Kasumi-1 (cell line): ENCODE measurements at regions not wholly inside any gene's neighbourhood (a gene's known extent, or its start where the extent isn't known, plus 50 kb on each side); places are given as distances from the start of the nearest gene placed in this dataset.
A peak's percentile ranks its signal among the peaks of the same experiment; 100 is the strongest.

Source experiments
- DNase-seq, 2 experiments: peaks; one replicate each; lab custom pipeline; 2025; lab: John Stamatoyannopoulos, UW

DNA sequence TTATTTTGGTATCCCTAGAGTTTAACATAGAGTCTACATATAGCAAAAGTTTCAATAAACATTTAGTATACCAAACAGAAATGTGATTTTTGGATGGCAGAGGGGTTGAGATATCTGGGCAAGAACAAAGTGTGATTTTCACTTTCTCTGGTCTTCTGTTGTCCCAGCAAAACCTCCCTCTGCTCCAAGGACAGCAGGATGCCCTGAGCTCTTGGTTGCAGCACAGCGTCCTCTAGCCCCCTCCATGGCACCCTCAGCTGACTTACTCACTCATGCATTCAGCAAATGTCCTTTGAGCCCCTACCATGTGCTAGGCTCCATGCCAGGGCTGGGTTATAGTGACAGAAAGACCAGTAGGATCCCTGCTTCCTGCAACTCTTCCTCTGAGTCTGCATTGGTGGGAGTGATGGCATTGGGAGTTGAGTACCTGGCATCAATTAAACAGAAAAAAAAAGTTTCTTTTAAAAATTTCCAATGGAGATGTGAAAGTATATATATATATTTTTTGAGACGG is 104.8 kb upstream of the UBL3 start:
- DNase-seq = no peak

DNA sequence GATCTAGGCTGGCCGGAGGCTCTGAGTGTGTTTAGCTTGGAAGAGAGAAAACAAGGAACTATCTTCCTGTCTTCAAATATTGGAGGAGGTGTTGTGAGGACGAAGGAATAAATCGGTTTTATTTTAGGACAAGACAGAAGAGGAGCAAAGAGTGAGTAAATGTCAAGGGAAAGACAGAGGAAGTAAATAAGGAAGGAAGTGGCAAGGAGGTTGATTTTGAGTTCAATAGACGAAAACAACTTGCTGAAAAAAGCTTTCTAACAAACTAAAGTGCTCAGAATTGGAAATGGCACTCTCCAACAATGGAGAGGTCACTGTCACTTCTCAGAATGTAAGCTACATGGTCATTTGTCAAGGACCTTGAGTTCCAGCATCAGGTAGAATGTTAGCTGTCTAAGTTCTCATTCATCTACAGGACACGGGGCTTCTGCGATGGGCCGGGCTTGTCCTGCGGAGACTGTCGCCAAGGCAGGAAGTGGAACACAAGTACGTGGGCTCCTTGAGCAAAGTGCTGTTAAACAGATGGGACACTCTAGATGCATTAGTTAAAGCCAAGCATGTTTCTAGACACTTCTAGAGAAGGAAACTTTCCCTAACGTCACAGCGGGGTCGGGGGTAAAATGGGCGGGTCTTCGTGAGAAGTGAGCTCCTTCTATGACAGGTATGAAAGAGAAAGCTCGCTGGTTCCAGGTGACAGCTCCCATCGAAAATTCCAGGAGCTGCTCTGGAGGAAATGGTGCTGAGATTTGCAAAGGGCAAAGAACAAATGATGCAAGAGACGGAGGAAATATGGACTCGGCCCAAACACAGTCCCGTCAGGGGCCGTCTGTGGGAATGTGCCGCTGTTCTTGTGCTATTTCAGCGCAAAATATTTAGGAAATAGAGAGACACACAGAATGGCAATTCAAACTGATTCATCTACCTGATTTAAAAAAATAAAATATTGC is 103.9 kb upstream of the UBL3 start:
- DNase-seq = no peak

DNA sequence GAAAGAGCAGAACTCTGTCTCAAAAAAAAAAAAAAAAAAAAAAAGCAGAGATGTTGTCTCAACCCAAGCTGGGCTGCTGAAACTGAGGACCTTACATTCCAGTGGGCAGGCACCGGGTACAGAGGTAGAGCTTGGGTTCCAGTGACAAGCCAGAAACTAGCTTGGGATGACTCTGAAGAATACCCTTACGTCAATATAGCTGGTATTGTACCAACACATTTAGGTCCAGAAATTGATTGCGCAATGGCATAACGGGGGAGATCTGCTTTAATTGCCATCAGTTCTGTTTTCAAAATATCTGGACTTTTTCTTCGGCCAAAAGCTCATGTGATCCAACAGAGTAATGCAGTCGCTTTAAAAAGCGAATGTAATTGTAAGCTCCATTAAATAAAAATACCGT is 103.1 kb upstream of the UBL3 start:
- no peak for DNase-seq

DNA sequence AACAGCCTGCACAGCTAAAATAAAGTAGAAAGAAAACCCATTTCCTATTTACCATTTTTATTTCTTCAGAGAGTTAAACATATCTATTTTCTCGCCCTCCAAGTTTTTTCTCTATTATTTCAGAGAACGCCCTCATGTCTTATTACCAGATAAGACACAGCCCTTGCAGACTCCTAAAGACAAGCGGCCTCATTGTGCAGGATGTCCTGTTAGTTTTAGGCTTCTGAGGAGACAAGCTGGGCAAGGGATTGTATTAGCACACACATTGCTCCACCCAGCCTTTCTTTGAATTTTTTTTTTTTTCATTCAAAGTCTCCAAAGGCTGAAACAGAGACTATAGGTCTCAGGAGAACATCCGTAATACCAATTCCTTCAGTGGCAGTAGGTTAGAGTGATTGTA is 101.8 kb upstream of the UBL3 start:
- no peak for DNase-seq

DNA sequence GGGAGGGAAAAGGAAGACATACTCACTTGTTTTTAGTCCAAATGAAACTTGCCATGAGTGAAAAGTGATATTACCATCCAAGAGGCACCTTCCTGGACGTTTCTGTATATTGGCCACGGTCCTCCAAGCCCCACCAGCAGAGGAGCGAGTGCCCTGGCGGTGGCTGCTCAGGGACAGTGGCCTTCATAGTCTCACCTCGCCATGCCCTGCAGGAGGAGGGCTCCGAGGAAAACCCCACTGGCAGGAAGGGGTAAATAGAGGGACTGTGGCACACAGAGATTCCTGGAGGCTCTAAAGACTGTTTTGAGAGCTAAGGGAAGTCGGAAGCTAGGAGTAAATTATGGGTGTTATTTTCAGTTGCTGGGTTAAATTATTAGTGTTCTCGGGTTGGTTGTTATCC is 98.4 kb upstream of the UBL3 start:
- DNase-seq = no peak

DNA sequence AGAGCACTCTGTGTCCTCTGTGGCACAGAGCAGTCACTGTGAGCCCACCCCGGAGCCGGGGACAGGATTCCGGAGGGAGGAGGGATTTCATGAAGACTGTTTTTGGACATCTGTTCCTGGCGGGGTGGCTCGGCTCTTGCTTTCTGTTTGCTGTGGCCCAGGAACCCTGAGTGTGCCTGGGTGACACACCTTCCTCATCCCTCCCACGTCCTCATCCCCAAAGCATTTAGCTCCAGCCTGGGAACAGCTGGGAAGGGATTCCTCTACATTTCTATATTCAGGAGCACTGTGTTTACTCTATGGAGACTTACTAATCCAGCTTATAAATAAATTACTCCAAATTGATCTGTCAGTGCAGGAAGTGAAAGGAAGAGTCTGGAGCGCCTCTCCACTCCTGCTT is 97.8 kb upstream of the UBL3 start:
- no peak for DNase-seq

DNA sequence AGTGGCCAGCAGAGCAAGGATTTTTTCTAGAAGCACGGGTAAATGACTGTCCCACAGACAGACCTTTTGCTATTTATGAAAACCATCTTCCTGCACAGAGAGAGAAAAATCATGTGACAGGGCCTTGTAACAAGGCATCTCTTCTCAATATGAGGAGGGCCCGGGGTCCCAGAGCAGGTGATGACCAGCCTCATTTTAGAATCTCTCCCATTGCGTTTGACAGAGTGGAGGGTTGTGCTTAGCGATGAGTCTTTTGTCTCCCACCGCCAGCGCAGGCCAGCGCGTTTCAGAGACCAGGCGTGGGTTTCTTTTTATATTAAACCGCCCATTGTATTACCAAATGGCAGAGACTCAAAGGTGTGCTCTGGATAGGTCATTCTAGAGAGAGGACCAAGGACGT is 97.4 kb upstream of the UBL3 start:
- DNase-seq = no peak

DNA sequence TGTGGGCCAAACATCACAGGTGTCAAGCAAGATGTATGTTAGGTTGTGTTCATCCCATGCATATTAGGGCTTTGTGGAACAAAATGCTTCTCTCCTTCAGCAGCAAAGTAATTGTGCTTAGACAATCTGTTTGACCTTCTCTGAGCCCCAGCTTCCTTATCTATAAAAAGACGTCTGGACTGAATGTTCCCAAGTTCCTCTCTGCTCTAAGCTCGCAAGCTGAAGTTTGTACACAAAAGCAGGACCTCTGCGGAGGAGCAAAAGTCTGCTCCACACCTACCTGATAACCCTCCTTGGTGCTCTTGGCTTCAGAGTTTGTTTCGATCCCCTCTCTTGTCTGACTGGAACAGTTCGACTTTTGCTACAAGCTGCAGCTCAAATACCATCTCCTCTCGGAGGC is 95.7 kb upstream of the UBL3 start:
- DNase-seq = no peak

DNA sequence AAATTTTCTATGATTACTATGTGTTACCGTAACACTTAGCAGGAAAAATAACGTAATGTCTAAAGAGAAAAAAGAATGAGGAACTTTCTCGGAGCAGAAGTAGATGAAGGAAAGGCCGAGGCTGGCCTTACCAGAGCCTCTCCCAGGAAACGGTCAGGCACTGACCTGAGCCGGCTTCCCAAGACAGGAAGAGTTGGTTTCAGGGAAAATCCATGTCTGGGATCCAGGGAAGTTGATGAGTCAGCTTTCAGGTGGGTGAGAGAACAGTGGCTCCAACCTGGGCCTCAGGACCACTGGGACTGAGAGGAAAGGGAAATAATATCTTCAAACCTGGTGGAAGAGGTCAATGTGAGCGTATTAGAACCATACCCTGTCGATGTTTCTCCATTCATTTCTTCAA is 93.3 kb upstream of the UBL3 start:
- DNase-seq = no peak

DNA sequence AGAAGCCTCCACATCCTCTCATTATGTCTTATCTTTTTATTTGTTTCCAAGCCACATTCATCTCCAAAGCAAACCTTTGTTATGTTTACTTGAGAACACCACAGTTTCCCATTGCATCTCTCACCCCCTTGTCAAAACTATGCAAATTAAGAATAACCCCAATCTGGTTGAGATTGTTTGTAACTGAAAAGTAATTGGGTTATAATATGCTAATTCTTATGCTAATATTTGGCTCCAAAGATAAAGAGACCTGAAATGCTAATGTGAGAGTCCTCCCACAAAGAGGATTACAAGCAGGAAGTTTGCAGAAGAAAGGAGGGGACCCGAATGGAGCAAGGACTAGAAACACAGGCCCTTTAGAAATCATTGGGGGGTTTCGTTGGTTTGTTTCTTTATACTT is 92.9 kb upstream of the UBL3 start:
- DNase-seq = no peak

DNA sequence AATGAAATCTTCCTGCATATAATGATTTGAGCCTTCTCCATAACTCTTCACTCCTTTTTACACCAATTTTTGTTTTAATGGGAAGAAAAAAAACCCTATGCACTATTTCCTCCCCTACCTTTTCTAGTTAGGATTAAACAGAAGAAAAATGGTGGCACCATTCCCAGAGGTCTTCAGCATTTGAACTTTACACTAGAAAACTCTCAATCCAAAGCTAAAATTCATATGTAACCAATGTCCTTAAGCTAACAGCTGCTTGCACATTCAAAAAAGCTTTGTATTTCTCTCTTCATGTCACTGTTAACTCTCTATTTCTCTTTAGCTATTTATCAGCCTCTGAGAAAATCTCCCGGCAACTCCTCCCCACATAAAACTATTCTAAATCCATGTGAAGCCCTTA is 90.3 kb upstream of the UBL3 start:
- no peak for DNase-seq

DNA sequence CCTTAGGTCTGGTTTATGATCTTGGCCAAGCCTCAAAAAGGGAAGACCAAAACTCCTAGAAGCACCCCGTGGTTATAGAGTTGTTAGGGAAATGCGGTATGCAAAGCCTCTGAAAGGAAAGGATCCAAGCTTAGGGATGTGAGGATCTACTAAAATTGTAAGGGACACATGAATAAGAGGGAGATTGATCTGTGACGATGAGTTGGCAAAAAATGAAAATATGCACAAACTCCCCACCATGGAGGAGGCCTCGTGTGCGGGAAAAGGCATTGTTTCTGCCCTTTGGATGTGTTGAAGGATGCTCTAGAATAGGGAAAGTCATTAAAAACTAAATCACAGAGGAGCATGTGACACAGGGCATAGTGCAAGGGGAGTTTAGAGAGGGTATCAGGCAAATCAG is 88.7 kb upstream of the UBL3 start:
- no peak for DNase-seq

DNA sequence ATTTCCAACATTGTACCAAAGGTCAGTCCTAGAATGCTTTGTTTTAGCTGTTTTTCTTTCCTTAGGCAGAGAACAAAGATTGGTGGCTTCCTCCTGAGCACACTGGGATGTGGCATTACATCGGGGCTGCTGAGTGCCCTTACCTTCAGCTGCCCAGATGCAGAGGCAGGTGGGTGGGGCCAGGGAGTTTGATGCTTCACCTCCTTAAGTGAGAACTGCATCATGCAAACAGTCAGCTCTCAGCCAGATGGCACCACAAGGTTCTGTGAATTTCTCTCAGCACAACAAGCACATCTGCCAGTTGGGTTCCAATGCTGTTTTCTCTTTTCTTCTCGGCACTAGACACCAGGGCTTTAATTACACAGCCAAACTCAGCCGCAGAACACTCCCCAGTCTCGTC is 87.4 kb upstream of the UBL3 start:
- DNase-seq = no peak

DNA sequence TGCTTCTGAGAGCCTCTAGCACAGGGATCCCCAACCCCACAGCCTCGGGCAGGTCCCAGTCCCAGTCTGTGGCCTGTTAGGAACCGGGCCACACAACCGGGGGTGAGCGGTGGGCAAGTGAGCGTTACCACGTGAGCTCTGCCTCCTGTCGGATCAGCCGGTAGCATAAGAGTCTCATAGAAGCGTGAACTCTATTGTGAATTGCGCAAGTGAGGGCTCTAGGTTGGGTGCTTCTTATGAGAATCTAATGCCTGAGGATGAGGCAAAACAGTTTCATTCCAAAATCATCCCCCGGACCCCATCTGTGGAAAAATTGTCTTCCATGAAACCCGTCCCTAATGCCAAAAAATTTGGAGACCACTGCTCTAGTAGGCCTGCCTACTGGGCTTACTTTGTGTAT is 87.0 kb upstream of the UBL3 start:
- DNase-seq = no peak

DNA sequence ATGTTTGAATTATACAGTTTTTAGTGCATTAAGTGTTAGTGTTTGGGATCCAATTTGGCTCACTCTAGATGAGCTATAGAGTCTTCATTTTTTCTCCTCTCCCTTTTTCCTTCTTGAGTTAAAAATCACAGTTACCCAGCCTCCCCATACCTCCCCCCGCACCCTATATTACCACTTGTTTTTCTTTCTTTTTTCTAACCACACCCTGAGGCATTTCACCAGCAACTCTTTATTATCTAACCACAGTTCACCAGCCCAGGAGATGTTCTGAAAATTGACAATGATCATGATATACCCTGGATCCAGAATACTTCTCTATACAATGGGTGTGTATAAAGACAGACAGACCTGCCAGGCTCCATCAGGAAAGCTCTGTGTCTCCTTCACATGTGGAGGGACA is 86.5 kb upstream of the UBL3 start:
- no peak for DNase-seq

DNA sequence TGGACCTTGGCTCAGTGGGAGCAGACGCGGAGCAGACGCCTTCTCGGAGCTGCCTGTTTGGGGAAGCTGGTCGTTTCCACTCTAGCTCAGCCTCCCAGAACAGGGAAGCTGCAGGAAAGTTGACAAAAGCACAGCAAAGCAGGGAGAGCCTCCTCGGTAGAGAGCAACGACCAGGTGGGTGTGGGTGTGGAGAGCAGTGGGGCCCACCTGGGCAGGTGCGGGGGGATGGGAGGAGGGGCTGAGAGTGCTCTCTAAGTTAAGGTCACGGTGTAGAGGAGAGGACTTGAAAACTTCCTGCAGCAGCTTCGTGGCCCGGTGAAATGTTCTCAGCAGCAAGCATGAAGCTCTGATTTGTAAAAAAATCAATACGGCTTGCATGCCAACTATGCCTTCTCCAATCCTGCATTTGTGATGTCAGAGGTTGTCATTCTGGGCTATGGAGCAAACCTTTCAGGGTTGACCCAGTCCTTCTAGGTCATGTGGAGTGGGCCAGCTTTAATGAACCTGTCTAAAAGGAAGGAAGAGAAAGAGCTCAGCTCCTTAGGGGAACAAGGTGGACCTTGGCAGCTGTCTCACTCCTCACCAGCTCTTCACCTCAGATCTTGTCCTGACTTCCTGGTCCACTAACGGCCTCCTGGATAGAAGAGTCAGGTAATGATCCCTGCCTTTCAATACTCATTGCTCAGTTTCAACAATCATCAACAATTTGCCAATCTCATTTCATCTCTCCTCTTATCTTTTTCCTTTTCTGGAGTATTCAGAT is 85.8 kb upstream of the UBL3 start:
- DNase-seq = peak in 1 of 2 experiments; percentile 19

DNA sequence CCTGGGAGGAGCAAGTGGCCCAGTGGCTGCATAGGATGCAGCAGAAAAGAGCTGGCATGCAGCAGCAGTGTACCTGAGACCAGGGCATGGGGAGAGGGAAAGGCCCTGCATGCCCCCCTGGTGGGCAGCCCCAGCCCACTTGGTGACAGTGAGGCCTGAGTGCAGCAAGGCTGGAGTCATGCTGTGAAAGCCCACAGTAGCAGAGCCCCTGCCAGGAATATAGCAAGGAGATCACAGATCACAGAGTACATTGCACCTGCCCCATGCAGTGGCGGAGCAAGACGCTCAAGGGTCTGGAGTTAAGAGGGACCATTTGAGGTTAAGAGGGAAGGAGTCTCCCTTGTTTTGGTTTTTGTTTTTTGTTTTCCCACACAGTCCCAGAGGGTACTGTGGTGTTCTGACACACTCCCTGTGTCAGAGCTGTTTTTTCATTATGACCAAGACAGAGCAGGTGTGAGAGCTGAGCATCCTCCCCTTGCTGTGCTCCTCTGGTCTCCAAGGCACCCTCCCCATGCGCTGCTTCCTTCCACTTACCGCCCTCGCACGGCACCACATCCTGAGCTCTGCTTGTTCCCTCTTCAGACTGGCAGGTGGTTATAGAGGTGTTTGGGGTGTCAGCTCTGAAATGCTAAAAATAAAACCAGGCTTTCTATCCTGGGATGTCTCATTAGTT is 85.0 kb upstream of the UBL3 start:
- DNase-seq = peak; percentile 14 to 21

DNA sequence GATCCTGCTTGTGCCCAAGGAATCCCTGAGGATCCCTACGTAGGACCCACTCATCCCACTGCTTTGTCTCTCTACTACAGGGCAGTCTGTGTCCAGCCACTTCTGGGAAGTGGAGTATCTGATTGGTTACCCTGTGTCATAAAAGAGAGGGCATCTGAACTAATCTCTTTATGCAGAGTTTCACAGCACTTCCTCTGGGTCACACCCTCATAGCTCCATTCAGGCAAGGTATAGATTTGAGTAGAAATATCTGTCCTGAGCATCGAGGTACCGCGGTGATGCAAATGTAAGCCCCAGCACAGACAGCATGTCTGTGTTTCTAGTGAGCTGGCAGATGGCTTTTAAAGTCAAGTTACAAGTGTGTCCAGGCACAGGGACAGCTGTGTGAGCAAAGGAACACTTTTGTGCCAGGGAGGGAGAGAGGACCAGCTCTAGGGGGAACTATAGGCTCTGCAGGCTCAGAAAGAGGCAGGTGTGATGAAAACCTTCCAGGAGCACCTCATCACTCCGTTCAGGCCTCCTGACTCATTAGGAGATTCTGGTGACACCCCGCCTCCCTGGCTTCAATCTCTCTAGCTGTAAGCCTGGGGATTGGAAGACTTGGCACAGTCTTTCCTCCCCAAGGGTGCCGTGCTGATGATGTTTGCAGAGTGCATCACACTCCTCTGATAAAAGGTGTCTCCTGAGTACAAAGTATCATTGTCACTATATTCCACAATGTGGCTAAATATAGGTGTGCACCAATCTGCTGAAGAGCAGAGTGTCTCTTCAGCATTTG is 84.3 kb upstream of the UBL3 start:
- DNase-seq = no peak

DNA sequence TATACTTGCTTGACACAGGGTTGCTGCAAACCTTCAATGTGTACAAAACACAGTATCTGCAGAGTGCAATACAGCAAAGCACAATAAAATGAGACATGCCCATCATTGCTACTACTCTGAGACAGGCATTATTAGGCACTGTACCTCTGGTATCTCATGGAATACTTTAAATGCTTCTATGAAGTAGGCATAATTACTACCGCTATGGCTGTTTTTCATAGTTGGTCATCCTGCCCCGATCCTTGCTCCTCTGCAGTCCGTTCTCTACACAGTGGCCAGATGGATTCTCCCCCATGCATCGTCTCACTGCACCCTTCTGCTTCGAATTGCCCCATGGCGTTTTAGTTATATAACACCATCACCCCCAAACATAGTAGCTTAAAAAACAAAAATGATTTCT is 83.0 kb upstream of the UBL3 start:
- no peak for DNase-seq

DNA sequence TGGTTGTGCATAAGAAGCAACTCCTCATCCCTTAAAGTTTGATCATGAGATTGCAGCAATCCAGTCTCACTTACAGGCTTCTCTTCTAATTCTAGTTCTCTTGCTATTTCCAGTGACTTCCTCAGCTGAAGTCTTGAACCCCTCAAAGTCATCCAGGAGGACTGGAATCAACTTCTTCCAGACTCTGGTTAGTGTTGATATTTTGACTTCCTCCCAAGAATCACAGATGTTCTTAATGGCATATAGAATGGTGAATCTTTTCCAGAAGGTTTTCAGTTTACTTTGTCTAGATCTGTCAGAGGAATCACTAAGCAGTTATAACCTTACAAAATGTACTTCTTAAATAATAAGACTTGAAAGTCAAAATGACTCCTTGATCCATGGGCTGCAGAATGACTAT is 81.3 kb upstream of the UBL3 start:
- DNase-seq = no peak

DNA sequence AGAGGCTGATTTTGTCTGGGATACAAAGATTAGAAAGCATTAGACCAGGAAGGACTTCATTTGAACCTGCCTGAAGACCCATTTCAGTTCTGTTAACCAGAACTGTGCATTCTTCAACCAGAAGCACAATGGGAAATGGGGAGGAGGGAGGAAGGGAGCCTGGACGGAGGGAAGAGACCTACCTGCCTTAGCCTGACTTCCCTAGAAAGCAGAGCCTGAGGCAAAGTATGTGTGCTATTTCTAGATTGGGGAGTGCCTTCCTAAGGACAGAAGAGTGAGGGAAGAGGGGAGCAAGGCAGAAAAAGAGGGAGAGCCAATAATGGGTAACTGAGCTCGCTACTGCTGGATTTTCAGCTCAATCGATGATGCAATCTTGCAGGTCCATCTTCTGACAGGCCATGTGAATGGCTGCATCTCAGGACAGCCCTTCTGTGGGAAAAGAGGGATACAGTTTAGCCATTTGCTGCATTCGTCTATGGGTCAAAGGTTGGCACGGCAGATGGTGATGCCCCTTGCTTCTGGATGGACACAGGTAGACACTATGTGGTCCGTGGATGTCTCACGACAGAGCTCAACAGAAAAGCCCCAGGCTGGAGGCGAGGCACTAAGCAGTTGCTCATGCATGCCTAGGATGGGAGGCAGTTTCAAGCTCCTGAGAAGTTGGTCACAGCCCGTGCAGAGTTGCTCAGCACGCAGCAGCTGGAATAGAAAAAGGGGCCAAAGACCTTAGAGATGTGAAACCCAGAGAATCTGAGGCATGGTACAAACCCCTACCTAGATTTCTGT is 78.8 kb upstream of the UBL3 start:
- DNase-seq = no peak
